Tibial nerve (tissue), 4 donors: ENCODE measurements at regions not wholly inside any gene's neighbourhood (a gene's known extent, or its start where the extent isn't known, plus 50 kb on each side); places are given as distances from the start of the nearest gene placed in this dataset.

Experiments used
- DNase-seq, 2 donors: peaks; one replicate each; pipeline ENCODE4 v3.0.0-alpha.2; 2019; ENCODE audit warnings: low spot score in 2 of 2
- H3K27ac ChIP-seq, 4 donors: fragments of 200-600 bp; sonication (generic) in 3 of 4; one replicate each; pipeline ENCODE4 v1.5.1; 2017 to 2019; ENCODE audit warnings: mild to moderate bottlenecking in 1 of 4
- H3K27me3 ChIP-seq, 2 donors: fragments of 200-600 bp; sonication (generic) in 1 of 2; one replicate each; pipeline versions ENCODE4 v1.5.1 to v1.6.0; 2017 to 2019
- H3K36me3 ChIP-seq, 3 donors: fragments of 200-600 bp; sonication (generic); one replicate each; pipeline ENCODE4 v1.5.1; 2018 to 2019
- H3K4me1 ChIP-seq, 4 donors: fragments of 200-600 bp; sonication (generic) in 3 of 4; one replicate each; pipeline ENCODE4 v1.5.1; 2017 to 2019
- H3K4me3 ChIP-seq, 4 donors: fragments of 200-600 bp; sonication (generic) in 3 of 4; one replicate each; pipeline ENCODE4 v1.5.1; 2017 to 2019; ENCODE audit warnings: mild to moderate bottlenecking in 1 of 4, moderate library complexity in 1 of 4
- H3K9me3 ChIP-seq, 4 donors: fragments of 200-600 bp; sonication (generic) in 3 of 4; one replicate each; pipeline ENCODE4 v1.5.1; 2017 to 2019
- CTCF ChIP-seq, 5 experiments: fragments of 200-600 bp in 3 of 5; fragments of 450-650 bp in 2 of 5; sonication (generic) in 3 of 5; IDR thresholded peaks; one replicate each; pipeline ENCODE4 v1.5.1; 2016 to 2019; ENCODE audit warnings: antibody characterized with exemption in 5 of 5, mild to moderate bottlenecking in 3 of 5, moderate library complexity in 2 of 5
- EP300 ChIP-seq, 2 donors: sonication (generic); formaldehyde crosslinking; IDR thresholded peaks; one replicate each; pipeline ENCODE4 v1.6.1; 2017; ENCODE audit warnings: antibody characterized with exemption in 2 of 2, mild to moderate bottlenecking in 1 of 2
- POLR2A ChIP-seq, 2 donors: fragments of 450-650 bp; IDR thresholded peaks; one replicate each; pipeline ENCODE4 v1.6.1; 2017; ENCODE audit warnings: antibody characterized with exemption in 2 of 2, mild to moderate bottlenecking in 2 of 2, moderate library complexity in 2 of 2
- WGBS, 2 donors: methylation state at CpG; one replicate each; pipeline ENCODE4 v1.1.5; 2018; 5-methylcytosine and 5-hydroxymethylcytosine counted together

GRCh38 chr13:111462944-111463343 lies 142.5 kb downstream of the TEX29 start:
- DNase-seq = no peak
- Histone ChIP-seq H3K4me3 (no peak overlapping the region), H3K4me1 (no peaks in the 10 kb centered on the region), H3K27me3 (peaks cover 0 to 5% of the 10 kb centered on the region in 2 donors), H3K27ac (no peak overlapping the region), H3K36me3 (no peaks in the 10 kb centered on the region), H3K9me3 (peaks cover 0 to 7% (median 0%) of the 10 kb centered on the region in 4 donors)
- TF ChIP-seq EP300 (IDR thresholded peaks at IDR 0.05) (no peak), POLR2A (IDR thresholded peaks at IDR 0.05) (no peak), CTCF (IDR thresholded peaks at IDR 0.05) (no peak)
- WGBS, 2 donors = 85 to 91% methylated on average over 6 of the region's 6 CpGs

GRCh38 chr13:111467111-111467890 lies 146.9 kb downstream of the TEX29 start:
- Histone ChIP-seq H3K27me3 (no peaks in the 10 kb centered on the region), H3K27ac (no peak overlapping the region), H3K4me3 (no peak overlapping the region), H3K9me3 (peaks cover 0 to 7% (median 0%) of the 10 kb centered on the region in 4 donors), H3K4me1 (no peaks in the 10 kb centered on the region), H3K36me3 (no peaks in the 10 kb centered on the region)
- TF ChIP-seq EP300 (IDR thresholded peaks at IDR 0.05) (no peak), CTCF (IDR thresholded peaks at IDR 0.05) (no peak), POLR2A (IDR thresholded peaks at IDR 0.05) (no peak)
- no peak for DNase-seq
- 78 to 82% methylated on average over 7 of the region's 7 CpGs for WGBS, 2 donors

- Histone ChIP-seq H3K27me3 (no peaks in the 10 kb centered on the region), H3K27ac (no peak overlapping the region), H3K36me3 (no peaks in the 10 kb centered on the region), H3K4me1 (no peaks in the 10 kb centered on the region), H3K9me3 (peaks cover 0 to 7% (median 0%) of the 10 kb centered on the region in 4 donors), H3K4me3 (no peak overlapping the region)
- no peak for DNase-seq
- 91 to 93% methylated on average over 21 to 23 of the region's 23 CpGs for WGBS, 2 donors
- TF ChIP-seq CTCF (IDR thresholded peaks at IDR 0.05) (no peak), EP300 (IDR thresholded peaks at IDR 0.05) (no peak), POLR2A (IDR thresholded peaks at IDR 0.05) (no peak)
Measured at GRCh38 chr13:111468037-111468959, 147.9 kb downstream of the TEX29 start.

- TF ChIP-seq EP300 (IDR thresholded peaks at IDR 0.05) = no peak
- DNase-seq = no peak
Measured at GRCh38 chr13:111469450-111469849, 149.0 kb downstream of the TEX29 start.

GRCh38 chr13:111469916-111470506 lies 149.6 kb downstream of the TEX29 start:
- no peak for DNase-seq
- H3K9me3 ChIP-seq = peaks cover 0 to 7% (median 0%) of the 10 kb centered on the region in 4 donors
- WGBS, 2 donors = 77 to 79% methylated on average over 20 of the region's 20 CpGs
- no peak overlapping the region for H3K4me3 ChIP-seq
- H3K4me1 ChIP-seq = peaks cover 0 to 4% (median 0%) of the 10 kb centered on the region in 4 donors
- no peaks in the 10 kb centered on the region for H3K27me3 ChIP-seq
- no peaks in the 10 kb centered on the region for H3K36me3 ChIP-seq
- H3K27ac ChIP-seq = no peak overlapping the region
- no peak for TF ChIP-seq EP300 (IDR thresholded peaks at IDR 0.05)
- TF ChIP-seq POLR2A (IDR thresholded peaks at IDR 0.05) = no peak
- TF ChIP-seq CTCF (IDR thresholded peaks at IDR 0.05) = no peak

More at GRCh38 chr13:111469450-111469849, 149.0 kb downstream of the TEX29 start:
- no peak overlapping the region for H3K27ac ChIP-seq
- H3K9me3 ChIP-seq = peaks cover 0 to 7% (median 0%) of the 10 kb centered on the region in 4 donors
- 83 to 90% methylated on average over 5 of the region's 5 CpGs for WGBS, 2 donors
- peaks cover 0 to under 1% (median 0%) of the 10 kb centered on the region in 4 donors for H3K4me1 ChIP-seq
- H3K27me3 ChIP-seq = no peaks in the 10 kb centered on the region
- no peaks in the 10 kb centered on the region for H3K36me3 ChIP-seq
- H3K4me3 ChIP-seq = no peak overlapping the region
